HL-60 (cell line): ENCODE measurements at regions not wholly inside any gene's neighbourhood (a gene's known extent, or its start where the extent isn't known, plus 50 kb on each side); places are given as distances from the start of the nearest gene placed in this dataset.
"Not testable (repeated sequence)": the region's sequence is repeated elsewhere in the genome, so short reads cannot be mapped to it uniquely, and the experiment has no call there.

Experiments
- DNase-seq, 2 experiments: peaks; one replicate each; pipeline ENCODE4 v3.0.0-alpha.2; 2010 to 2020; ENCODE audit warnings: low read depth in 1 of 2, low spot score in 1 of 2
- H3K27ac ChIP-seq: fragments of 250-450 bp; sonication (Bioruptor Pico); replicated peaks from 2 replicates; pipeline ENCODE4 v1.5.1; 2020; ENCODE audit warnings: mild to moderate bottlenecking, moderate library complexity
- H3K27me3 ChIP-seq: fragments of 250-450 bp; sonication (Bioruptor Pico); 2 replicates; pipeline ENCODE4 v1.5.1; 2021; ENCODE audit warnings: mild to moderate bottlenecking, moderate library complexity; ENCODE audit not compliant: insufficient read depth, poor library complexity, severe bottlenecking
- H3K4me3 ChIP-seq: replicated peaks from 2 replicates; pipeline ENCODE4 v1.5.1; 2011; ENCODE audit warnings: mild to moderate bottlenecking, control low read depth, low read length; ENCODE audit not compliant: insufficient read depth
- CTCF ChIP-seq: IDR thresholded peaks from one replicate; pipeline ENCODE4 v1.5.1; 2011; ENCODE audit warnings: low read length, control low read depth, inconsistent platforms; ENCODE audit not compliant: insufficient read depth
- GABPA ChIP-seq: IDR thresholded peaks from 2 replicates; pipeline ENCODE4 v1.6.1; 2012; ENCODE audit warnings: low read depth
- POLR2AphosphoS5 ChIP-seq: IDR thresholded peaks from 2 replicates; pipeline ENCODE4 v1.6.1; 2012; ENCODE audit warnings: low read depth
- REST ChIP-seq: IDR thresholded peaks from 2 replicates; pipeline ENCODE4 v1.6.1; 2012; ENCODE audit warnings: low read depth; ENCODE audit not compliant: insufficient replicate concordance
- SPI1 ChIP-seq: IDR thresholded peaks from 2 replicates; pipeline ENCODE4 v1.6.1; 2012; ENCODE audit warnings: low read depth, mild to moderate bottlenecking, borderline replicate concordance

GRCh38 chr12:46650688-46651087, 175.1 kb downstream of the SLC38A4 start:
- H3K27me3 ChIP-seq = no peaks in the 10 kb centered on the region
- H3K27ac ChIP-seq = no peak overlapping the region
- DNase-seq = no peak
- no peak overlapping the region for H3K4me3 ChIP-seq
- TF ChIP-seq POLR2AphosphoS5 = no peak
- no peak for TF ChIP-seq GABPA
- no peak for TF ChIP-seq REST
- TF ChIP-seq SPI1 = no peak
- no peak for TF ChIP-seq CTCF

- DNase-seq = no peak
- no peak overlapping the region for H3K4me3 ChIP-seq
- TF ChIP-seq POLR2AphosphoS5 = no peak
- TF ChIP-seq REST = no peak
- TF ChIP-seq GABPA = no peak
- TF ChIP-seq SPI1 = no peak
- no peak for TF ChIP-seq CTCF
- no peak overlapping the region for H3K27ac ChIP-seq
- H3K27me3 ChIP-seq = no peaks in the 10 kb centered on the region
These were observed 176.4 kb downstream of the SLC38A4 start for GRCh38 chr12:46649433-46649832.

GRCh38 chr12:46647034-46647433, 178.8 kb downstream of the SLC38A4 start:
- Histone ChIP-seq H3K4me3 (no peak overlapping the region), H3K27ac (no peak overlapping the region), H3K27me3 (no peaks in the 10 kb centered on the region)
- DNase-seq = no peak
- TF ChIP-seq REST (no peak), POLR2AphosphoS5 (no peak), GABPA (no peak), SPI1 (no peak), CTCF (no peak)

GRCh38 chr12:46641649-46642048, 184.1 kb downstream of the SLC38A4 start:
- DNase-seq, H3K27ac ChIP-seq, H3K4me3 ChIP-seq, H3K27me3 ChIP-seq: not testable (repeated sequence)
